DND-41 (cell line): ENCODE measurements at regions not wholly inside any gene's neighbourhood (a gene's known extent, or its start where the extent isn't known, plus 50 kb on each side); places are given as distances from the start of the nearest gene placed in this dataset.

Experiments
- CTCF ChIP-seq: IDR thresholded peaks from 2 replicates; pipeline ENCODE4 v1.5.1; 2012; ENCODE audit warnings: borderline replicate concordance, low read length, moderate library complexity, mild to moderate bottlenecking; ENCODE audit not compliant: poor library complexity, severe bottlenecking; ENCODE audit errors: extremely low read depth
- EZH2 ChIP-seq: IDR thresholded peaks from 3 replicates; pipeline ENCODE4 v1.6.1; 2012; ENCODE audit warnings: borderline replicate concordance, low read depth, mild to moderate bottlenecking, moderate library complexity, low read length, inconsistent platforms; ENCODE audit not compliant: severe bottlenecking

GRCh38 chr16:7160093-7160492 lies 172.6 kb upstream of the RBFOX1 start:
- TF ChIP-seq EZH2 (no peak), CTCF (no peak)
